H1 (cell line): ENCODE measurements at regions not wholly inside any gene's neighbourhood (a gene's known extent, or its start where the extent isn't known, plus 50 kb on each side); places are given as distances from the start of the nearest gene placed in this dataset.

Experiments
- CTCF ChIA-PET: fragments of 300-600 bp; sonication (Branson Sonifier 250); formaldehyde crosslinking; loops from one replicate; lab custom pipeline; 2021; ENCODE audit not compliant: partially characterized antibody; lab: Charles Lee
- POLR2A ChIA-PET: fragments of 300-600 bp; sonication (Branson Sonifier 250); formaldehyde crosslinking; loops from one replicate; lab custom pipeline; 2021; ENCODE audit warnings: inconsistent platforms; ENCODE audit not compliant: partially characterized antibody; lab: Charles Lee
- DNase-seq, 2 experiments: peaks; one replicate each; pipeline versions ENCODE4 v3.0.0 to v3.0.0-alpha.2; 2010 to 2022; ENCODE audit warnings: low spot score in 2 of 2, low read depth in 1 of 2, mixed read lengths in 1 of 2
- FAIRE-seq: peaks from 2 replicates; lab custom pipeline; 2011; peaks lifted over from hg19 to GRCh38; lab: Jason Lieb, UNC
- H2AFZ ChIP-seq: 2 replicates; pipeline ENCODE4 v1.8.1; 2012; ENCODE audit warnings: low read length, inconsistent platforms
- H2AK5ac ChIP-seq: 2 replicates; pipeline ENCODE4 v1.6.1; 2013; ENCODE audit warnings: low read depth, low read length
- H2BK120ac ChIP-seq: replicated peaks from 2 replicates; pipeline ENCODE3; 2013; ENCODE audit warnings: low read depth, low read length, inconsistent platforms
- H2BK12ac ChIP-seq: 2 replicates; pipeline ENCODE4 v1.6.1; 2013; ENCODE audit warnings: low read depth, low read length
- H2BK15ac ChIP-seq: 2 replicates; pipeline ENCODE4 v1.6.1; 2013; ENCODE audit warnings: low read length
- H2BK20ac ChIP-seq: 2 replicates; pipeline ENCODE4 v1.6.1; 2013; ENCODE audit warnings: low read length
- H2BK5ac ChIP-seq: 2 replicates; pipeline ENCODE4 v1.6.1; 2013; ENCODE audit warnings: low read depth, low read length
- H3K14ac ChIP-seq: 2 replicates; pipeline ENCODE4 v1.6.1; 2013; ENCODE audit warnings: inconsistent platforms; ENCODE audit not compliant: insufficient read length
- H3K18ac ChIP-seq: 2 replicates; pipeline ENCODE4 v1.6.1; 2013; ENCODE audit warnings: low read length; ENCODE audit errors: extremely low read depth
- H3K23ac ChIP-seq: 2 replicates; pipeline ENCODE4 v1.6.1; 2013; ENCODE audit warnings: inconsistent platforms; ENCODE audit not compliant: insufficient read length
- H3K23me2 ChIP-seq: 2 replicates; pipeline ENCODE4 v1.6.1; 2013; ENCODE audit warnings: low read depth, low read length
- H3K27ac ChIP-seq: 2 replicates; pipeline ENCODE4 v1.6.1; 2011; ENCODE audit warnings: low read depth, low read length, inconsistent platforms
- H3K27me3 ChIP-seq, 4 experiments: replicated peaks in 1 of 4; 1 replicate in 1 of 4; 2 replicates in 3 of 4; pipeline versions ENCODE4 v1.6.1 to v1.8.1; 2011 to 2013; ENCODE audit warnings: low read length in 3 of 4, mild to moderate bottlenecking in 3 of 4, inconsistent platforms in 2 of 4, mixed read lengths in 2 of 4, moderate library complexity in 1 of 4; ENCODE audit not compliant: control insufficient read depth in 3 of 4, insufficient read depth in 3 of 4; ENCODE audit errors: extremely low read depth in 1 of 4
- H3K36me3 ChIP-seq, 4 experiments: 2 replicates each; pipeline versions ENCODE4 v1.6.1 to v1.8.1; 2011 to 2013; ENCODE audit warnings: mild to moderate bottlenecking in 4 of 4, low read length in 3 of 4, moderate library complexity in 2 of 4, control low read depth in 1 of 4, inconsistent platforms in 1 of 4; ENCODE audit not compliant: insufficient read depth in 4 of 4, control insufficient read depth in 2 of 4
- H3K4ac ChIP-seq: replicated peaks from 2 replicates; pipeline ENCODE3; 2013; ENCODE audit warnings: low read length, low read depth, mixed read lengths, inconsistent platforms; ENCODE audit not compliant: insufficient read length
- H3K4me1 ChIP-seq, 4 experiments: replicated peaks in 1 of 4; 1 replicate in 1 of 4; 2 replicates in 3 of 4; pipeline versions ENCODE4 v1.6.1 to v1.8.1; 2011 to 2013; ENCODE audit warnings: low read length in 3 of 4, inconsistent platforms in 2 of 4, mixed read lengths in 1 of 4; ENCODE audit not compliant: insufficient read depth in 4 of 4, control insufficient read depth in 3 of 4
- H3K4me2 ChIP-seq, 2 experiments: 2 replicates each; pipeline versions ENCODE4 v1.6.1 to v1.8.1; 2011 to 2013; ENCODE audit warnings: low read depth in 2 of 2, low read length in 2 of 2, control low read depth in 1 of 2, inconsistent platforms in 1 of 2, mild to moderate bottlenecking in 1 of 2; ENCODE audit not compliant: insufficient read depth in 1 of 2
- H3K4me3 ChIP-seq, 4 experiments: fragments of 200-600, 300-600 bp in 1 of 4; sonication (generic), shearing (Covaris generic), sonication (Bioruptor Twin) in 1 of 4; 2 replicates each; pipeline versions ENCODE4 v1.5.1 to v1.8.1; 2011 to 2016; ENCODE audit warnings: low read length in 4 of 4, low read depth in 3 of 4, control low read depth in 2 of 4, inconsistent platforms in 2 of 4, mild to moderate bottlenecking in 2 of 4, mixed read lengths in 1 of 4, moderate library complexity in 1 of 4; ENCODE audit not compliant: insufficient read depth in 2 of 4; ENCODE audit errors: extremely low read depth in 1 of 4
- H3K56ac ChIP-seq: replicated peaks from 2 replicates; pipeline ENCODE3; 2013; ENCODE audit warnings: low read depth, mild to moderate bottlenecking, mixed read lengths, low read length, inconsistent platforms; ENCODE audit not compliant: insufficient read length
- H3K79me1 ChIP-seq: 2 replicates; pipeline ENCODE4 v1.6.1; 2013; ENCODE audit warnings: low read depth, low read length, control low read depth
- H3K79me2 ChIP-seq, 2 experiments: 2 replicates each; pipeline versions ENCODE4 v1.6.1 to v1.8.1; 2012 to 2013; ENCODE audit warnings: low read length in 2 of 2, mild to moderate bottlenecking in 2 of 2, inconsistent platforms in 1 of 2; ENCODE audit not compliant: insufficient read depth in 2 of 2, control insufficient read depth in 1 of 2
- H3K9ac ChIP-seq, 4 experiments: replicated peaks in 1 of 4; 1 replicate in 1 of 4; 2 replicates in 3 of 4; pipeline versions ENCODE4 v1.6.1 to v1.8.1; 2011 to 2013; ENCODE audit warnings: low read depth in 3 of 4, low read length in 3 of 4, control low read depth in 2 of 4, mild to moderate bottlenecking in 2 of 4, moderate library complexity in 2 of 4, inconsistent platforms in 1 of 4; ENCODE audit errors: extremely low read depth in 1 of 4
- H3K9me3 ChIP-seq, 2 experiments: 2 replicates each; pipeline versions ENCODE4 v1.6.1 to v1.8.1; 2012 to 2013; ENCODE audit warnings: mild to moderate bottlenecking in 2 of 2, moderate library complexity in 2 of 2, control low read depth in 1 of 2, inconsistent platforms in 1 of 2, low read depth in 1 of 2, low read length in 1 of 2, mixed read lengths in 1 of 2; ENCODE audit not compliant: insufficient read depth in 2 of 2
- H4K20me1 ChIP-seq, 2 experiments: replicated peaks in 1 of 2; 2 replicates each; pipeline versions ENCODE3 to v1.8.1; 2011 to 2013; ENCODE audit warnings: inconsistent platforms in 2 of 2, low read length in 2 of 2, mild to moderate bottlenecking in 1 of 2; ENCODE audit not compliant: insufficient read depth in 2 of 2, control insufficient read depth in 1 of 2
- H4K5ac ChIP-seq: 2 replicates; pipeline ENCODE4 v1.6.1; 2013; ENCODE audit warnings: low read length, low read depth, mixed read lengths, inconsistent platforms; ENCODE audit not compliant: insufficient read length
- H4K8ac ChIP-seq: 2 replicates; pipeline ENCODE4 v1.8.0; 2013; ENCODE audit warnings: mild to moderate bottlenecking, moderate library complexity, low read length, inconsistent platforms; ENCODE audit not compliant: insufficient read depth; ENCODE audit errors: extremely low read depth
- H4K91ac ChIP-seq: replicated peaks from 2 replicates; pipeline ENCODE3; 2013; ENCODE audit warnings: low read length, mixed read lengths, inconsistent platforms; ENCODE audit not compliant: insufficient read length
- ATF2 ChIP-seq: IDR thresholded peaks from 2 replicates; pipeline ENCODE4 v1.6.1; 2012; ENCODE audit warnings: low read length, inconsistent platforms
- E2F6 ChIP-seq: IDR thresholded peaks from 2 replicates; pipeline ENCODE4 v1.6.1; 2012; ENCODE audit warnings: inconsistent platforms
- EZH2 ChIP-seq: fragments of 200-600 bp; sonication (generic); IDR thresholded peaks from 2 replicates; pipeline ENCODE4 v1.7.1; 2012; ENCODE audit warnings: low read depth, mild to moderate bottlenecking, moderate library complexity, low read length, inconsistent platforms; ENCODE audit not compliant: severe bottlenecking
- FOSL1 ChIP-seq: IDR thresholded peaks from 2 replicates; pipeline ENCODE4 v1.6.1; 2011; ENCODE audit warnings: mild to moderate bottlenecking, low read depth, low read length, moderate library complexity; ENCODE audit not compliant: insufficient read depth
- HDAC6 ChIP-seq: IDR thresholded peaks from one replicate; pipeline ENCODE4 v1.7.1; 2012; ENCODE audit warnings: low read depth, mild to moderate bottlenecking, inconsistent platforms, low read length, moderate library complexity
- JUN ChIP-seq: IDR thresholded peaks from 2 replicates; pipeline ENCODE4 v1.6.1; 2011; ENCODE audit warnings: low read depth, mild to moderate bottlenecking, improper control_type of control experiment, low read length
- JUND ChIP-seq: IDR thresholded peaks from 2 replicates; pipeline ENCODE4 v1.6.1; 2011; ENCODE audit warnings: mild to moderate bottlenecking, improper control_type of control experiment, low read length
- SAP30 ChIP-seq: fragments of 300-600 bp; sonication (generic); IDR thresholded peaks from 2 replicates; pipeline ENCODE4 v1.7.1; 2012; ENCODE audit warnings: low read length, moderate library complexity, mild to moderate bottlenecking, inconsistent platforms; ENCODE audit not compliant: insufficient read depth, insufficient replicate concordance
- SIRT6 ChIP-seq: IDR thresholded peaks from one replicate; pipeline ENCODE4 v1.7.1; 2012; ENCODE audit warnings: low read length, inconsistent platforms
- SRF ChIP-seq: IDR thresholded peaks from 2 replicates; pipeline ENCODE4 v1.6.1; 2011; ENCODE audit warnings: mild to moderate bottlenecking, low read depth, low read length, moderate library complexity
- TAF7 ChIP-seq: optimal IDR thresholded peaks from 2 replicates; pipeline ENCODE3; 2011; ENCODE audit warnings: low read depth, mild to moderate bottlenecking, inconsistent platforms, low read length, moderate library complexity, borderline replicate concordance
- TBP ChIP-seq: IDR thresholded peaks from 2 replicates; pipeline ENCODE4 v1.6.1; 2011; ENCODE audit warnings: low read depth, low read length, improper control_type of control experiment
- WGBS, 2 experiments: shearing (Covaris generic) in 1 of 2; methylation state at CpG; one replicate each; pipeline versions ENCODE4 v1.1.6 to v1.1.7; 2013 to 2015; ENCODE audit warnings: low lambda C conversion rate in 2 of 2, mixed read lengths in 2 of 2, inconsistent platforms in 1 of 2, low coverage in 1 of 2, missing lambda C conversion rate in 1 of 2; ENCODE audit not compliant: insufficient replicate concordance in 2 of 2, insufficient coverage in 1 of 2, insufficient read length in 1 of 2; ENCODE audit errors: extremely low coverage in 1 of 2, missing lambda C conversion rate in 1 of 2; 5-methylcytosine and 5-hydroxymethylcytosine counted together

- Histone ChIP-seq H3K9me3 (no peaks in the 10 kb centered on the region), H3K23ac (no peak overlapping the region), H3K4me2 (no peak overlapping the region), H4K91ac (peak overlapping the region; percentile 8), H4K5ac (no peak overlapping the region), H2BK15ac (no peak overlapping the region; the same call in 1 of the 2 replicates), H2BK5ac (no peak overlapping the region; the same call in 1 of the 2 replicates), H4K20me1 (no peaks in the 10 kb centered on the region), H3K36me3 (no peaks in the 10 kb centered on the region), H2AK5ac (0 out of 2 replicates have a peak overlapping the region, but pooled peaks have one; percentile 11), H3K23me2 (no peaks in the 10 kb centered on the region), H3K4ac (no peak overlapping the region), H2BK120ac (no peak overlapping the region), H3K27me3 (no peaks in the 10 kb centered on the region), H4K8ac (no peak overlapping the region), H2BK12ac (peak overlapping the region; percentile 70; the same call in 1 of the 2 replicates), H3K56ac (no peak overlapping the region), H2AFZ (no peak overlapping the region), H3K9ac (no peak overlapping the region), H3K18ac (0 out of 2 replicates have a peak overlapping the region, but pooled peaks have one; percentile 28), H3K79me1 (no peaks in the 10 kb centered on the region), H2BK20ac (peak overlapping the region; percentile 87; the same call in 1 of the 2 replicates), H3K27ac (no peak overlapping the region), H3K4me1 (peaks cover 7 to 13% (median 9%) of the 10 kb centered on the region in 4 experiments; a peak in 6 of 7 replicates), H3K14ac (no peak overlapping the region), H3K79me2 (no peaks in the 10 kb centered on the region), H3K4me3 (no peak overlapping the region)
- CTCF ChIA-PET = interaction anchor here (0.6 to 0.7 kb wide), 2 partner anchors 138 to 1454 kb away, joined by 3 read pairs; no protein-coding TSS in a partner anchor
- 97% methylated on average over 6 of the region's 6 CpGs; no CpG with 5 or more reads in 1 of the 2 experiments for WGBS, 2 experiments
- POLR2A ChIA-PET = no interaction called here
- FAIRE-seq = no peak
- DNase-seq = no peak
- TF ChIP-seq E2F6 (no peak), TBP (no peak), SIRT6 (no peak), EZH2 (no peak), HDAC6 (no peak), ATF2 (no peak), FOSL1 (no peak), JUND (no peak), SRF (no peak), TAF7 (no peak), SAP30 (no peak), JUN (no peak)
Observed at GRCh38 chr1:244344001-244344400, 107.7 kb downstream of the ADSS2 start.
